ENCODE measurements at regions not wholly inside any gene's neighbourhood (a gene's known extent, or its start where the extent isn't known, plus 50 kb on each side); places are given as distances from the start of the nearest gene placed in this dataset.
"Not testable (repeated sequence)": the region's sequence is repeated elsewhere in the genome, so short reads cannot be mapped to it uniquely, and the experiment has no call there.

DNA sequence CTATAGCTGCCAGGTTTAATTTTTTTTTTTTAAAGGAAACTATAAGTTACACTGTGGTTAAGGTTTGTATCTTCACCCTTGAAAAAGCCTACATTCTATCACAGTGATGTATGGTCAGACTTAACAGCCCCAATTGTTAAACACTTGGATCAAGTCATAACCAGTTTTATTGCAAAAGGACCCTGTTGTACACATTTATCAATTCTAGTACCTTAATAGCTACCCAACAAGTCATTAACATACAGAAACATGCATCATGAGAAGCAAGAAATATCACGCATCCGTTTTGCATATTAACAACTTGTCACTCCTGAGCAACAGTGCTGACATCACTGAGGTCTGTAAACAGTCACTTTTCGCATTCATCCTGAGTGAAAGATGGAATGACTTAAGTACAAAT lies 62.4 kb upstream of the AMN1 start:
- TF ChIP-seq, protein P1, sequence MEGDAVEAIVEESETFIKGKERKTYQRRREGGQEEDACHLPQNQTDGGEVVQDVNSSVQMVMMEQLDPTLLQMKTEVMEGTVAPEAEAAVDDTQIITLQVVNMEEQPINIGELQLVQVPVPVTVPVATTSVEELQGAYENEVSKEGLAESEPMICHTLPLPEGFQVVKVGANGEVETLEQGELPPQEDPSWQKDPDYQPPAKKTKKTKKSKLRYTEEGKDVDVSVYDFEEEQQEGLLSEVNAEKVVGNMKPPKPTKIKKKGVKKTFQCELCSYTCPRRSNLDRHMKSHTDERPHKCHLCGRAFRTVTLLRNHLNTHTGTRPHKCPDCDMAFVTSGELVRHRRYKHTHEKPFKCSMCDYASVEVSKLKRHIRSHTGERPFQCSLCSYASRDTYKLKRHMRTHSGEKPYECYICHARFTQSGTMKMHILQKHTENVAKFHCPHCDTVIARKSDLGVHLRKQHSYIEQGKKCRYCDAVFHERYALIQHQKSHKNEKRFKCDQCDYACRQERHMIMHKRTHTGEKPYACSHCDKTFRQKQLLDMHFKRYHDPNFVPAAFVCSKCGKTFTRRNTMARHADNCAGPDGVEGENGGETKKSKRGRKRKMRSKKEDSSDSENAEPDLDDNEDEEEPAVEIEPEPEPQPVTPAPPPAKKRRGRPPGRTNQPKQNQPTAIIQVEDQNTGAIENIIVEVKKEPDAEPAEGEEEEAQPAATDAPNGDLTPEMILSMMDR (IDR thresholded peaks at IDR 0.05 in 4 of 5, conservative IDR thresholded peaks at IDR 0.05 in 1 of 5), result not testable (repeated sequence)
- not testable (repeated sequence) for TF ChIP-seq POLR2A (IDR thresholded peaks at IDR 0.05)
